OCI-LY7 (cell line): ENCODE measurements at regions not wholly inside any gene's neighbourhood (a gene's known extent, or its start where the extent isn't known, plus 50 kb on each side); places are given as distances from the start of the nearest gene placed in this dataset.

Experiments used
- BruUV-seq: library from RNA; stranded (reverse); fragments of 400-500 nt; replicated peaks from 2 replicates; lab custom pipeline; 2021; lab: Mats Ljungman, UMichigan
- CTCF ChIA-PET: fragments of 300-600 bp; sonication (Branson Sonifier 250); formaldehyde crosslinking; loops from one replicate; lab custom pipeline; 2022; ENCODE audit warnings: antibody characterized with exemption; ENCODE audit not compliant: unreplicated experiment; lab: Charles Lee
- POLR2A ChIA-PET: fragments of 300-600 bp; sonication (Branson Sonifier 250); formaldehyde crosslinking; loops from one replicate; lab custom pipeline; 2022; ENCODE audit warnings: antibody characterized with exemption; lab: Charles Lee
- DNase-seq: peaks from one replicate; pipeline ENCODE4 v3.0.0-alpha.2; 2015; ENCODE audit warnings: low spot score
- H2AFZ ChIP-seq: fragments of 200-600 bp; sonication (generic), shearing (Covaris generic); 2 replicates; pipeline ENCODE4 v1.6.1; 2014; ENCODE audit warnings: mild to moderate bottlenecking, antibody characterized with exemption, low read length, moderate library complexity
- H3K27ac ChIP-seq: fragments of 200-600 bp; sonication (generic); 2 replicates; pipeline ENCODE4 v1.5.1; 2014; ENCODE audit warnings: mixed run types, low read depth, mild to moderate bottlenecking, moderate library complexity, low read length, inconsistent platforms; ENCODE audit not compliant: poor library complexity, severe bottlenecking
- H3K36me3 ChIP-seq: fragments of 200-600 bp; sonication (generic); 2 replicates; pipeline ENCODE4 v1.6.1; 2014; ENCODE audit warnings: mild to moderate bottlenecking, antibody characterized with exemption, low read length, moderate library complexity, mixed read lengths; ENCODE audit not compliant: insufficient read depth
- H3K4me1 ChIP-seq: fragments of 200-600 bp; sonication (generic); 2 replicates; pipeline ENCODE4 v1.5.1; 2014; ENCODE audit warnings: mild to moderate bottlenecking, low read length; ENCODE audit not compliant: insufficient read depth, poor library complexity, severe bottlenecking
- H3K4me2 ChIP-seq: fragments of 200-600 bp; sonication (generic); 2 replicates; pipeline ENCODE4 v1.6.1; 2014; ENCODE audit warnings: mild to moderate bottlenecking, low read length
- H3K4me3 ChIP-seq: fragments of 200-600 bp; sonication (generic); 2 replicates; pipeline ENCODE4 v1.5.1; 2014; ENCODE audit warnings: mild to moderate bottlenecking, low read depth, low read length; ENCODE audit not compliant: poor library complexity, severe bottlenecking
- H3K79me2 ChIP-seq: fragments of 200-600 bp; sonication (generic); 2 replicates; pipeline ENCODE4 v1.6.1; 2016; ENCODE audit warnings: low read depth, mild to moderate bottlenecking, low read length, moderate library complexity, mixed read lengths; ENCODE audit not compliant: insufficient read depth
- H3K9me2 ChIP-seq: fragments of 200-600 bp; sonication (generic); 2 replicates; pipeline ENCODE4 v1.6.1; 2016; ENCODE audit warnings: mild to moderate bottlenecking, low read length, mixed read lengths; ENCODE audit not compliant: insufficient read depth
- H3K9me3 ChIP-seq: fragments of 200-600 bp; sonication (generic); 2 replicates; pipeline ENCODE4 v1.6.1; 2014; ENCODE audit warnings: mild to moderate bottlenecking, mixed run types, low read length, mixed read lengths
- H4K20me1 ChIP-seq: fragments of 200-600 bp; sonication (generic); 2 replicates; pipeline ENCODE4 v1.6.1; 2014; ENCODE audit warnings: mild to moderate bottlenecking, antibody characterized with exemption, low read length, moderate library complexity, mixed read lengths; ENCODE audit not compliant: insufficient read depth
- CTCF ChIP-seq: fragments of 200-600 bp; sonication (generic); conservative IDR thresholded peaks from 2 replicates; pipeline ENCODE4 v1.5.1; 2014; ENCODE audit warnings: mild to moderate bottlenecking, antibody characterized with exemption, low read length, moderate library complexity, mixed read lengths
- EZH2phosphoT487 ChIP-seq: fragments of 200-600 bp; sonication (generic); IDR thresholded peaks from 2 replicates; pipeline ENCODE4 v1.6.1; 2018; ENCODE audit warnings: low read depth, borderline replicate concordance, mild to moderate bottlenecking, mixed run types, antibody characterized with exemption, low read length, moderate library complexity, mixed read lengths
- intact Hi-C: fragments of 100-400 bp; cut with micrococcal nuclease; formaldehyde crosslinking; loops from one replicate; pipeline ENCODE4 v1.10.0; 2022; ENCODE audit not compliant: unreplicated experiment

GRCh38 chr2:8536686-8537561 lies 144.9 kb upstream of the ID2 start:
- Histone ChIP-seq H3K9me2 (no peaks in the 10 kb centered on the region), H3K27ac (peak overlapping the region; percentile 58), H3K4me2 (peak overlapping the region; percentile 56), H2AFZ (no peak overlapping the region), H3K9me3 (peaks cover 6% of the 10 kb centered on the region), H3K4me3 (no peak overlapping the region), H3K36me3 (peaks cover 34% of the 10 kb centered on the region), H4K20me1 (no peaks in the 10 kb centered on the region), H3K4me1 (peaks cover 80% of the 10 kb centered on the region), H3K79me2 (no peaks in the 10 kb centered on the region)
- DNase-seq: no peak
- BruUV-seq: no TSS peak
- intact Hi-C loops: no loop called here
- POLR2A ChIA-PET: interaction anchor here (0.6 to 4.1 kb wide), 12 partner anchors 8 to 870 kb away, joined by 3 to 39 read pairs (median 10); partner anchors contain the start of gene ID2
- TF ChIP-seq EZH2phosphoT487 (no peak), CTCF (no peak)
- CTCF ChIA-PET: interaction anchor here (0.5 to 1.3 kb wide), 4 partner anchors 13 to 587 kb away, joined by 3 read pairs; no protein-coding TSS in a partner anchor

DNA sequence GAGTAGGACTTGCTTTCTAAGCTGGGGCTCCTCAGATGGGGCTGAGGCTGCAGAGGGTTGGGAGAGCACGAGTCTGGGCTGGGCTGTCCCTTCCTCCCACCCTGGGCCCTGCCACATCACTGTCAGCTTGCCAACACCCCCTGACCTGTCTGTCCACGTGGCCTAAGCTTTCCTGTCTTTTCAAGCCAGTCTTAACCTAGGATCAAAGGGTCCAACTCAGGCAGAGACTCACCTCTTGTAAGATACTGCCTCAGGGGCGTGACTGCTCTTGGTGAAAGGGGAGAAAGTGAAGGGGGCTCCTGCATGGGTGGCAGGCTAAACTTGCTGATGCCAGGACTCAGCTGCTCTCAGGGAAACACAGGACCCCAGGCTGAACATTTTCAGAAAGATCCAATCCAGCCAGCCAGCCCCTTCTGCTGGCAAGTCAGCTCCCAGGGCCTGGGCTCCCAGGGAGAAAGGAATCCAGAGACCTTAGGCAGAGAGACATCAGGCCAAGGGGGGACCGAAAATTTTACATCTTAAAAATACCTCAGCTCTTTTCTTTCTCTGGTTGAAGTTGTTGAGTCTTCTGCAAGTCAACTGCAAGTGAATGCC lies 144.2 kb upstream of the ID2 start:
- peak overlapping the region; percentile 2 for H3K27ac ChIP-seq
- no peak for TF ChIP-seq CTCF
- H3K79me2 ChIP-seq: no peaks in the 10 kb centered on the region
- no peaks in the 10 kb centered on the region for H3K9me3 ChIP-seq
- peaks cover 87% of the 10 kb centered on the region for H3K4me1 ChIP-seq
- no TSS peak for BruUV-seq
- no peak overlapping the region for H3K4me3 ChIP-seq
- H2AFZ ChIP-seq: no peak overlapping the region
- peaks cover 34% of the 10 kb centered on the region for H3K36me3 ChIP-seq
- ChIA-PET CTCF (interaction anchor here (0.5 kb wide), 1 partner anchor 205 kb away, joined by 3 read pairs; no protein-coding TSS in a partner anchor), POLR2A (interaction anchor here (0.6 to 4.1 kb wide), 15 partner anchors 9 to 871 kb away, joined by 3 to 39 read pairs (median 3); partner anchors contain the start of gene ID2)
- no peak for DNase-seq
- H3K4me2 ChIP-seq: no peak overlapping the region
- intact Hi-C loops: no loop called here
- no peaks in the 10 kb centered on the region for H3K9me2 ChIP-seq
- H4K20me1 ChIP-seq: no peaks in the 10 kb centered on the region
